Liver (tissue), 8 donors: ENCODE measurements at regions not wholly inside any gene's neighbourhood (a gene's known extent, or its start where the extent isn't known, plus 50 kb on each side); places are given as distances from the start of the nearest gene placed in this dataset.

Experiments used
- DNase-seq: peaks from one replicate; pipeline ENCODE4 v3.0.0-alpha.2; 2017; ENCODE audit warnings: low spot score
- H3K27ac ChIP-seq, 2 donors: one replicate each; pipeline ENCODE4 v1.7.0; 2013; ENCODE audit warnings: inconsistent platforms in 2 of 2, low read length in 2 of 2, control low read depth in 1 of 2, low read depth in 1 of 2, mild to moderate bottlenecking in 1 of 2
- H3K27me3 ChIP-seq, 4 donors: one replicate each; pipeline versions ENCODE4 v1.6.1 to v1.7.0; 2013; ENCODE audit warnings: low read length in 3 of 4, inconsistent platforms in 1 of 4, mild to moderate bottlenecking in 1 of 4, moderate library complexity in 1 of 4; ENCODE audit not compliant: control insufficient read depth in 4 of 4, insufficient read depth in 4 of 4
- H3K36me3 ChIP-seq, 4 donors: one replicate each; pipeline versions ENCODE4 v1.6.1 to v1.7.0; 2013; ENCODE audit warnings: low read length in 3 of 4, mild to moderate bottlenecking in 3 of 4, low read depth in 1 of 4, moderate library complexity in 1 of 4; ENCODE audit not compliant: control insufficient read depth in 4 of 4, insufficient read depth in 3 of 4
- H3K4me1 ChIP-seq, 4 donors: one replicate each; pipeline versions ENCODE4 v1.6.1 to v1.7.0; 2013; ENCODE audit warnings: low read length in 3 of 4, mild to moderate bottlenecking in 3 of 4, moderate library complexity in 1 of 4; ENCODE audit not compliant: control insufficient read depth in 4 of 4, insufficient read depth in 4 of 4
- H3K4me3 ChIP-seq, 3 donors: one replicate each; pipeline versions ENCODE4 v1.6.1 to v1.7.0; 2013; ENCODE audit warnings: low read length in 3 of 3, control low read depth in 1 of 3, low read depth in 1 of 3, mild to moderate bottlenecking in 1 of 3
- H3K9ac ChIP-seq, 2 donors: one replicate each; pipeline ENCODE4 v1.7.0; 2013; ENCODE audit warnings: low read length in 2 of 2, mild to moderate bottlenecking in 2 of 2, moderate library complexity in 2 of 2, control low read depth in 1 of 2, low read depth in 1 of 2
- H3K9me3 ChIP-seq, 4 donors: one replicate each; pipeline versions ENCODE4 v1.6.1 to v1.7.0; 2013; ENCODE audit warnings: low read length in 3 of 4; ENCODE audit not compliant: control insufficient read depth in 4 of 4
- ATF3 ChIP-seq: IDR thresholded peaks from 2 replicates; pipeline ENCODE4 v1.6.1; 2016; ENCODE audit warnings: antibody characterized with exemption
- CTCF ChIP-seq: fragments of 150-350 bp; IDR thresholded peaks from 2 replicates; pipeline ENCODE4 v1.5.1; 2017; ENCODE audit warnings: improper control_type of control experiment, low read depth, low read length; ENCODE audit not compliant: missing input control
- EGR1 ChIP-seq, 2 donors: IDR thresholded peaks; 2 replicates each; pipeline ENCODE4 v1.6.1; 2016 to 2018; ENCODE audit warnings: antibody characterized with exemption in 2 of 2, low read depth in 2 of 2
- FOXA1 ChIP-seq: IDR thresholded peaks from 2 replicates; pipeline ENCODE4 v1.6.1; 2016; ENCODE audit warnings: antibody characterized with exemption
- FOXA2 ChIP-seq: IDR thresholded peaks from 2 replicates; pipeline ENCODE4 v1.6.1; 2016; ENCODE audit warnings: antibody characterized with exemption
- GABPA ChIP-seq, 2 donors: IDR thresholded peaks in 1 of 2; conservative IDR thresholded peaks in 1 of 2; 2 replicates each; pipeline ENCODE4 v1.6.1; 2016; ENCODE audit warnings: antibody characterized with exemption in 2 of 2, mild to moderate bottlenecking in 1 of 2, moderate library complexity in 1 of 2
- HNF4A ChIP-seq, 2 donors: conservative IDR thresholded peaks; 2 replicates each; pipeline ENCODE4 v1.6.1; 2016; ENCODE audit warnings: antibody characterized with exemption in 2 of 2, mild to moderate bottlenecking in 2 of 2
- HNF4G ChIP-seq: IDR thresholded peaks from 2 replicates; pipeline ENCODE4 v1.6.1; 2016; ENCODE audit warnings: antibody characterized with exemption
- JUND ChIP-seq, 2 donors: IDR thresholded peaks; 2 replicates each; pipeline ENCODE4 v1.6.1; 2016; ENCODE audit warnings: antibody characterized with exemption in 2 of 2
- MAX ChIP-seq: IDR thresholded peaks from 2 replicates; pipeline ENCODE4 v1.6.1; 2016; ENCODE audit warnings: antibody characterized with exemption
- NR2F2 ChIP-seq: IDR thresholded peaks from 2 replicates; pipeline ENCODE4 v1.6.1; 2016; ENCODE audit warnings: antibody characterized with exemption
- RAD21 ChIP-seq, 2 donors: IDR thresholded peaks; 2 replicates each; pipeline ENCODE4 v1.6.1; 2016; ENCODE audit warnings: antibody characterized with exemption in 2 of 2, mild to moderate bottlenecking in 2 of 2
- REST ChIP-seq: IDR thresholded peaks from 2 replicates; pipeline ENCODE4 v1.6.1; 2016; ENCODE audit warnings: antibody characterized with exemption, mild to moderate bottlenecking
- RXRA ChIP-seq, 2 donors: IDR thresholded peaks; 2 replicates each; pipeline ENCODE4 v1.6.1; 2017 to 2018; ENCODE audit warnings: antibody characterized with exemption in 2 of 2, mild to moderate bottlenecking in 1 of 2
- SP1 ChIP-seq: IDR thresholded peaks from 2 replicates; pipeline ENCODE4 v1.6.1; 2018; ENCODE audit warnings: antibody characterized with exemption, mild to moderate bottlenecking
- TAF1 ChIP-seq: conservative IDR thresholded peaks from 2 replicates; pipeline ENCODE4 v1.6.1; 2016; ENCODE audit warnings: antibody characterized with exemption, mild to moderate bottlenecking
- YY1 ChIP-seq: IDR thresholded peaks from 2 replicates; pipeline ENCODE4 v1.6.1; 2016; ENCODE audit warnings: antibody characterized with exemption, mild to moderate bottlenecking
- ZBTB33 ChIP-seq: IDR thresholded peaks from 2 replicates; pipeline ENCODE4 v1.6.1; 2016; ENCODE audit warnings: antibody characterized with exemption
- WGBS: extraction: QIAGEN DNeasy Blood & Tissue Kit; methylation state at CpG from one replicate; pipeline ENCODE4 v1.1.7; 2013; 5-methylcytosine and 5-hydroxymethylcytosine counted together
- donor health status: healthy.
- donor health status: healthy.
- donor health status: healthy.
- donor health status: healthy.
- donor health status: healthy.

GRCh38 chr4:181682367-181683047, 560.7 kb upstream of the TENM3 start:
- Histone ChIP-seq H3K4me1 (no peaks in the 10 kb centered on the region), H3K27me3 (no peaks in the 10 kb centered on the region), H3K9me3 (no peaks in the 10 kb centered on the region), H3K27ac (no peak overlapping the region), H3K9ac (no peak overlapping the region), H3K4me3 (no peak overlapping the region), H3K36me3 (no peaks in the 10 kb centered on the region)
- 68% methylated on average over 3 of the region's 3 CpGs for WGBS
- no peak for TF ChIP-seq HNF4G
- TF ChIP-seq GABPA (IDR thresholded peaks at IDR 0.05 in 1 of 2, conservative IDR thresholded peaks at IDR 0.05 in 1 of 2): no peak
- TF ChIP-seq YY1: no peak
- TF ChIP-seq JUND (IDR thresholded peaks at IDR 0.05): no peak
- TF ChIP-seq ATF3: no peak
- no peak for TF ChIP-seq RAD21 (IDR thresholded peaks at IDR 0.05)
- no peak for DNase-seq

DNA sequence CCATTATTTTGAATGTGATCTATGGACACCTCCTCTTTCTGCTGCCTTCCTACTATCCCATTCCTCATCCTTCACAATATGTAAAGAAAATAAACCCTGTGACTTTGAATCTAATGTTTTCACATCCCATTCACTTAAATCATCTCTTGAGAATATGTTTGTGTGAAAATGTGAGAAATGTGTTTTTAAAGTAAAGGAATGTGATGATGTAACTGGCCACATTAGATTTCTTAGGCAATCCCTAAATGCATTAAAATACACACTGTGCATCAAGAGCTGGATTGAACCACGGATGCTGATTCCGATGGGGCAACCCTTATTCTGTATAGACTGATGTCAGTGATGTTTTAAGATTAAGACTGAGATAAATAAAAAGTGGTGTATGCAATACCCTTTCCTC, 558.9 kb upstream of the TENM3 start:
- Histone ChIP-seq H3K4me1 (no peaks in the 10 kb centered on the region), H3K27ac (no peak overlapping the region), H3K9ac (no peak overlapping the region), H3K36me3 (no peaks in the 10 kb centered on the region), H3K4me3 (no peak overlapping the region), H3K27me3 (no peaks in the 10 kb centered on the region), H3K9me3 (no peaks in the 10 kb centered on the region)
- TF ChIP-seq FOXA2: no peak
- no peak for TF ChIP-seq HNF4A (conservative IDR thresholded peaks at IDR 0.05)
- TF ChIP-seq RXRA (IDR thresholded peaks at IDR 0.05): no peak
- TF ChIP-seq SP1: no peak
- no peak for TF ChIP-seq GABPA (IDR thresholded peaks at IDR 0.05 in 1 of 2, conservative IDR thresholded peaks at IDR 0.05 in 1 of 2)
- TF ChIP-seq EGR1 (IDR thresholded peaks at IDR 0.05; ENCODE audit: low read depth in 2 of 2): no peak
- TF ChIP-seq HNF4G: no peak
- TF ChIP-seq TAF1: no peak
- no peak for TF ChIP-seq RAD21 (IDR thresholded peaks at IDR 0.05)
- TF ChIP-seq NR2F2: no peak
- TF ChIP-seq YY1: no peak
- no peak for TF ChIP-seq CTCF
- TF ChIP-seq REST: no peak
- no peak for TF ChIP-seq FOXA1
- TF ChIP-seq ZBTB33: no peak
- no peak for TF ChIP-seq ATF3
- no peak for TF ChIP-seq JUND (IDR thresholded peaks at IDR 0.05)
- no peak for TF ChIP-seq MAX
- WGBS: 75% methylated on average over 2 of the region's 2 CpGs
- no peak for DNase-seq
